Renal cortex interstitium (tissue), 11 donors: ENCODE measurements at regions not wholly inside any gene's neighbourhood (a gene's known extent, or its start where the extent isn't known, plus 50 kb on each side); places are given as distances from the start of the nearest gene placed in this dataset.

ENCODE experiments used
- DNase-seq, 11 donors: peaks; one replicate each; pipeline ENCODE4 v3.0.0-alpha.2; 2013; ENCODE audit warnings: low read depth in 9 of 11, low spot score in 4 of 11; ENCODE audit errors: extremely low read depth in 1 of 11

DNA sequence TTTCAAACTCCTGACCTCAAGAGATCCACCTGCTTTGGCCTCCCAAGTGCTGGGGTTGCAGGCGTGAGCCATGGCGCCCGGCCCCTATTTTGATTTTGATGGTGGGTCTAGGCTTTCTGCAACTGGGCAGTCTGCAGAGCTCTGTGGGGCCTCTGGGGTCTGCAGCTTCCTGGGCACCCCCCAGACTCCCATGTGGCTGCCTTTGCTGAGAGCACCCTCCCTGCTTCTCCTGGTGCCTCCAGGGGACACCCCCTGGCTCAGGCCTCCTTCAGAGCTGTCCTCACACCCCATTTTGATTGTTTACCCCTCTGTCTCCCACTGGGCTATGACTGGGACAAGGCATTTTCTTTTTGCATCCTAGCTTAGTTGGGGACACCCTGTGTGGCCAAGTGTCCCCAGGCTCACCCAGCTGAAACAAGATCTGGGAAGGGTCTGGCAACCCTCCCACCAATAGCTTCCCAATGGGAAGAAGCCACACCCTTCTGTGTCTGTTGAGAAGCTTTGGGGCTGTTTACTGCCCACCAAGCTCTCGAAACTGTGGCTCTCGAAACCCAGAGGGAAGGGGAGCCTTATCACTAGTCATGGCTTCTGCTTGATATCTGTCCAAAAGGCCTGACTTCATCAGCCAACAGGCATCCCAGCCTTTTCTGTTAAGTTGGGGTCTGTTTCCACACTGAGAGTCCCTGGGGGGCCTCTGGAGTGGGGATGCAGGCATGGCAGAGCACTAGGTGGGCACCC, 204.4 kb upstream of the IER5L start:
- DNase-seq, result peak in 1 of 11 donors; percentile 67

- DNase-seq, result no peak
Observed at GRCh38 chr9:129381481-129381957, 203.5 kb upstream of the IER5L start.

DNA sequence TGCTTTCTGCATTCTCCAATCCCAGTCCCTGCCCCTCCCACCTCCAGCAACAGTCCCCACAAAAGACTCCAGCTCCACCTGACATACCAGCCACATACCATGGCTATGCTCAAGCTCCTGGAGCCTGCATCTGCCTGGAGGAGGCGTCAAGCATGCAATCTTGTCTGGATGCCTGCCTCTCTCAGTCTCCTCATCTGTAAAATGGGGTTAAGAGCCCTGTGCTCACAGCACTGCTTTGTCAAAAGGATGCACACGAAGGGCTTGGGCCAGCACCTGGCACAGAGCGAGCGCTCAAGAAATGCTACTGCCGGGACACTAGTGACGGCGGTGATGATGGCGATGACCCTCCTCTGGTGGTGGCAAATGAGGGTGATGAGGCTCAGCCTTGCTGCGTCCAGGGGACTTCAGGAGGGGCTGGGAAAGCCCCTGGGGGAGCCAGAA, 202.9 kb upstream of the IER5L start:
- no peak for DNase-seq

DNA sequence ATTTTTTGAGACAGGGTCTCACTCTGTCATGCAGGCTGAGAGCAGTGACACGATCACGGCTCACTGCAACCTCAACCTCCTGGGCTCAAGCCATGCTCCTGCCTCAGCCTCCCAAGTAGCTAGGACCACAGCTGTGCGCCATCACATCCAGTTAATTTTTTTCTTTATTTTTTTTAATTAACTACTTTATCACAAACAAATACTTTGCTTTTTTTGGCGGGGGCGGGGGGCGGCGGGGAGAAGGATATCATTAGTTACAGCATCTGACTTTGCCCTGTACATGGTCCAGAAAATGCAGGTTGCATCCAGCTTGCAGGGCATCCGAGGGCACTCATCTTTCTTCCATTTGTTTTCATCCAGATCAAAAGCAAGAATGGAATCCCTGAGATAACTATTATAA, 201.8 kb upstream of the IER5L start:
- no peak for DNase-seq

- DNase-seq, result no peak
Observed at GRCh38 chr9:129379181-129379836, 201.2 kb upstream of the IER5L start.

GRCh38 chr9:129377931-129378661, 200.0 kb upstream of the IER5L start:
- no peak for DNase-seq

GRCh38 chr9:129377181-129377580, 199.1 kb upstream of the IER5L start:
- no peak for DNase-seq

GRCh38 chr9:129375845-129376244, 197.8 kb upstream of the IER5L start:
- DNase-seq, result no peak

DNA sequence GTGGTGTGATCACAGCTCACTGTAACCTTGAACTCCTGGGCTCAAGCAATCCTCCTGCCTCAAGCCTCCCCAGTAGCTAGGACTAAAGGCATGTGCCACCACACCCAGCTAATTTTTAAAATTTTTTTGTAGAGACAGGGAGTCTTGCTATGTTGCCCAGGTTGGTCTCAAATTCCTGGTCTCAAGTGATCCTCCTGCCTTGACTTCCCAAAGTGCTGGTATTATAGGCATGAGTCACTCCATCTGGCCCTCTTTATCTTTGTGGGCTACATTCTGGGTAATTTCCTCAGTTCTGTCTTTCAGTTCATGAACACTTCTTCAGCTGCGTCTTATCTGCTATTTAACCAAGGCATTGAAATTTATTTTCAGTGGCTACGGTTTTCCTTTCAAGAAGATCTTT, 196.6 kb upstream of the IER5L start:
- DNase-seq, result no peak

GRCh38 chr9:129374231-129374630, 196.2 kb upstream of the IER5L start:
- no peak for DNase-seq

DNA sequence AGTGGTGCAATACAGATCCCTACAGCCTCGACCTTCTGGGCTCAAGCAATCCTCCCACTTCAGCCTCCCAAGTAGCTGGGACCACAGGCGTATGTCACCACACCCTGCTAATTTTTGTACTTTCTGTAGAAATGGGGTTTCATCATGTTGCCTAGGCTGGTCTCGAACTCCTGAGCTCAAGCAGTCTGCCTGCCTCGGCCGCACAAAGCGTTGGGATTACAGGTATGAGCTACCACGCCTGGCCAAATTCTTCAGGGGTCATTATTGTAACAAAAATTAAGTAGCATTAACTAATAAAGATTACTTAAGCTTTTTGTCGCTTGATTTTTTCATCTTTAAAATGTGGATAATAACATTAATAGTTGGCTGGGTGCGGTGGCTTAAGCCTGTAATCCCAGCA, 195.3 kb upstream of the IER5L start:
- DNase-seq, result no peak

- DNase-seq, result no peak
Observed at GRCh38 chr9:129370770-129371169, 192.7 kb upstream of the IER5L start.

- DNase-seq, result no peak
Observed at GRCh38 chr9:129368444-129368978, 190.4 kb upstream of the IER5L start.

- DNase-seq, result no peak
Observed at GRCh38 chr9:129367287-129367686, 189.2 kb upstream of the IER5L start.

- DNase-seq, result no peak
Observed at GRCh38 chr9:129365196-129365595, 187.1 kb upstream of the IER5L start.

DNA sequence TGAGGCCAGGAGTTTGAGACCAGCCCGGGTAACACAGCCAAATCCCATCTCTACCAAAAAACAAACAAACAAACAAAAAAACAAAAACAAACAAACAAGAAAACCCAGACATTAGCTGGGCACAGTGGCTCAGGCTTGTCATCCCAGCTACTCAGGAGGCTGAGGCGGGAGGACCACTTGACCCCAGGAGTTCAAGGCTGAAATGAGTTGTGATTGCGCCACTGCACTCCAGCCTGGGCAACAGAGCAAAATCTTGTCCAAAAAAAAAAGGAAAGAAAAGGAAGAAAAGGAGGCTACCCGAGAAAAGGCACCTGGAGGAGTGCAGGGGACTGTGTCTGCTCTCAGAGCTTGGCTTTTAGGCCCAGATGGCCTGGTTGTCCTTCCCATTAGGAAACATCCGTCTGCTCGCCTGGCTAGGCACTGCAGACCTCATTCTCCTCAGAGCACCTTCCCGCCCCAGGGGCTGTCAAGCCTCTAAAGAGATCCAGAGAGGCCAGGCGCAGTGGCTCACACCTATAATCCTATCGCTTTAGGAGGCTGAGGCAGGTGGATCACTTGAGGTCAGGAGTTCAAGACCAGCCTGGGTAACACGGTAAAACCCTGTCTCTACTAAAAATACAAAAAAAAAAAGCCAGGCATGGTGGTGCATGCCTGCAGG, 185.3 kb upstream of the IER5L start:
- no peak for DNase-seq

DNA sequence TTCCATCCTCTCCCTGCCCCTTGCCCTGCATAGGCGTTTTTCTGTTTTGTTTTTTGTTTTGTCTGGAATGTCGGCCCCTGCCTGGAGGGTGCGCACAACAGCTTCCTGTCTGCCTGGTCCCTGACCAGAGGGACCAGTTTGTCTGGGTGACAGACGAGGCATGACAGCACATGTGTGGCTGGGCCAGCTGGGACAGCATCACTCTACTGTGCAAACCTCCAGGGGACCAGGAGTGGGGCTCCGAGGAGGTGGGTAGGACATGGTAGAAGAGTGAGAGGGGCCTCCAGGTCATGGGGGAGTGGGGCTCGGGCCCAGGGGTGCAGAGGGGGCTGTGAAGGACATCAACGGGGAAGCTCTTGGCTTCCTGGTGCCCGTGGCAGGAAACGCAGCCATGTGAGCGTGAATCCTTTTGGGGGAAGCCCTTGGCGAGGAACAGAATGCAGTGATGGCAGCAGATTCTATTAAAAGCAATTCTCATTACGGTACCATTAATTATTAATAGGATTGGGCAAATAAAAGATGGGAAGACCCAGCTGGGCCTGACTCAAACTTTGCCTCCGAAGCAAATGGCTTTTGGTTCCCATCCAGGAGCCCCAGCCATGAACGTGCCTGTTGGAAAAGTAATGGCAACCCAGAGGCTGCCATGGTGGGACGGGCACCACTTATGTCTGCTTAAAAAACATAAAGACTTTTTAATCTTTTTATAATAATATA, 184.4 kb upstream of the IER5L start:
- no peak for DNase-seq

- DNase-seq, result no peak
Observed at GRCh38 chr9:129361196-129361595, 183.1 kb upstream of the IER5L start.
